Suprapubic skin (tissue), 4 donors: ENCODE measurements at regions not wholly inside any gene's neighbourhood (a gene's known extent, or its start where the extent isn't known, plus 50 kb on each side); places are given as distances from the start of the nearest gene placed in this dataset.

ENCODE experiments used
- DNase-seq, 2 donors: peaks; one replicate each; pipeline ENCODE4 v3.0.0-alpha.2; 2019; ENCODE audit warnings: low spot score in 2 of 2
- H3K27ac ChIP-seq: fragments of 200-600 bp; sonication (generic); one replicate; pipeline ENCODE4 v1.5.1; 2019
- H3K27me3 ChIP-seq: fragments of 200-600 bp; sonication (generic); one replicate; pipeline ENCODE4 v1.5.1; 2019
- H3K36me3 ChIP-seq: fragments of 200-600 bp; sonication (generic); one replicate; pipeline ENCODE4 v1.5.1; 2019
- H3K4me1 ChIP-seq: fragments of 200-600 bp; sonication (generic); one replicate; pipeline ENCODE4 v1.5.1; 2019
- H3K4me3 ChIP-seq: fragments of 200-600 bp; sonication (generic); one replicate; pipeline ENCODE4 v1.5.1; 2019; ENCODE audit warnings: mild to moderate bottlenecking
- H3K9me3 ChIP-seq: fragments of 200-600 bp; sonication (generic); one replicate; pipeline ENCODE4 v1.5.1; 2019
- EP300 ChIP-seq: sonication (generic); formaldehyde crosslinking; IDR thresholded peaks from one replicate; pipeline ENCODE4 v1.6.1; 2017; ENCODE audit warnings: antibody characterized with exemption
- POLR2A ChIP-seq, 2 donors: fragments of 450-650 bp; IDR thresholded peaks; one replicate each; pipeline ENCODE4 v1.6.1; 2017; ENCODE audit warnings: antibody characterized with exemption in 2 of 2, mild to moderate bottlenecking in 2 of 2, moderate library complexity in 2 of 2
- POLR2AphosphoS5 ChIP-seq, 3 donors: sonication (generic); formaldehyde crosslinking; IDR thresholded peaks; one replicate each; pipeline ENCODE4 v1.6.1; 2017; ENCODE audit warnings: antibody characterized with exemption in 3 of 3
- WGBS: methylation state at CpG from one replicate; pipeline ENCODE4 v1.1.5; 2018; 5-methylcytosine and 5-hydroxymethylcytosine counted together
- TF ChIP-seq, protein P1 (sequence below), 2 donors: fragments of 200-600 bp in 1 of 2; fragments of 450-650 bp in 1 of 2; sonication (generic) in 1 of 2; IDR thresholded peaks; one replicate each; pipeline ENCODE4 v1.5.1; 2016 to 2019; ENCODE audit warnings: antibody characterized with exemption in 2 of 2, mild to moderate bottlenecking in 1 of 2, moderate library complexity in 1 of 2

DNA sequence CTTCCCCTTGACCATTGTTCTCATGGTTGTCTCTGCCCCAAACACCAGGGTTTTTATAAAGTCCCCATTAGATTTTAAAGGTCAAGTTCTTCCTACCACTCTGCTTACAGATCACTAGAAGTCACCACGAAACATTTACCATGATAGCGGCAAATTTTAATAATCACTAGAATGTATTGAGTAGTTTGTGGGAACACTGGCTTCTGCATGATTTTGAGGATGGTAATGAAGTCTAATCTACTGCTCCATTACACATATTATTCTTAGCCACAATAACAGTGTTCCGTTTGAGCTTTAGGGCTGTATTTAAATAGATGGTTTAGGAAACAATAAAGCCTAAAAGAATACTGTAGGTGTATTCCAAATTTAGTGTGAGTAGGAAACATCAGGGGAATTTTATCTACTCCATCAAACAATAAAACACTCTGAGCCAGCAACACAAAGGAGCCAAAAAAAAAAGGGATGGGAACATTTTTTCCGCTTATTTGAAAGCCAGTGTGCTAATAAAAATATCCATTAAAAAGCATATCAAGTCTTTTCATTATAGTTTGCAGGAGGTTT lies 49.7 kb downstream of the KLF12 start:
- 66% methylated on average over 4 of the region's 4 CpGs for WGBS
- Histone ChIP-seq H3K4me3 (no peak overlapping the region), H3K27ac (no peak overlapping the region), H3K36me3 (no peaks in the 10 kb centered on the region), H3K4me1 (no peaks in the 10 kb centered on the region), H3K9me3 (no peaks in the 10 kb centered on the region), H3K27me3 (no peaks in the 10 kb centered on the region)
- no peak for DNase-seq
- TF ChIP-seq POLR2A (IDR thresholded peaks at IDR 0.05) (no peak), POLR2AphosphoS5 (IDR thresholded peaks at IDR 0.05) (no peak), EP300 (no peak)
- TF ChIP-seq, protein P1, sequence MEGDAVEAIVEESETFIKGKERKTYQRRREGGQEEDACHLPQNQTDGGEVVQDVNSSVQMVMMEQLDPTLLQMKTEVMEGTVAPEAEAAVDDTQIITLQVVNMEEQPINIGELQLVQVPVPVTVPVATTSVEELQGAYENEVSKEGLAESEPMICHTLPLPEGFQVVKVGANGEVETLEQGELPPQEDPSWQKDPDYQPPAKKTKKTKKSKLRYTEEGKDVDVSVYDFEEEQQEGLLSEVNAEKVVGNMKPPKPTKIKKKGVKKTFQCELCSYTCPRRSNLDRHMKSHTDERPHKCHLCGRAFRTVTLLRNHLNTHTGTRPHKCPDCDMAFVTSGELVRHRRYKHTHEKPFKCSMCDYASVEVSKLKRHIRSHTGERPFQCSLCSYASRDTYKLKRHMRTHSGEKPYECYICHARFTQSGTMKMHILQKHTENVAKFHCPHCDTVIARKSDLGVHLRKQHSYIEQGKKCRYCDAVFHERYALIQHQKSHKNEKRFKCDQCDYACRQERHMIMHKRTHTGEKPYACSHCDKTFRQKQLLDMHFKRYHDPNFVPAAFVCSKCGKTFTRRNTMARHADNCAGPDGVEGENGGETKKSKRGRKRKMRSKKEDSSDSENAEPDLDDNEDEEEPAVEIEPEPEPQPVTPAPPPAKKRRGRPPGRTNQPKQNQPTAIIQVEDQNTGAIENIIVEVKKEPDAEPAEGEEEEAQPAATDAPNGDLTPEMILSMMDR (IDR thresholded peaks at IDR 0.05), result no peak

GRCh38 chr13:74082741-74083160 lies 51.5 kb downstream of the KLF12 start:
- no peaks in the 10 kb centered on the region for H3K4me1 ChIP-seq
- no peak for DNase-seq
- H3K27me3 ChIP-seq, result no peaks in the 10 kb centered on the region
- no peak overlapping the region for H3K27ac ChIP-seq
- H3K4me3 ChIP-seq, result no peak overlapping the region
- no peaks in the 10 kb centered on the region for H3K36me3 ChIP-seq
- no peaks in the 10 kb centered on the region for H3K9me3 ChIP-seq
- TF ChIP-seq, protein P1 (IDR thresholded peaks at IDR 0.05), result no peak
- TF ChIP-seq EP300, result no peak
- TF ChIP-seq POLR2AphosphoS5 (IDR thresholded peaks at IDR 0.05), result no peak
- TF ChIP-seq POLR2A (IDR thresholded peaks at IDR 0.05), result no peak
- 76% methylated on average over 3 of the region's 3 CpGs for WGBS

GRCh38 chr13:74080762-74081161 lies 53.4 kb downstream of the KLF12 start:
- no peak for DNase-seq
- Histone ChIP-seq H3K4me1 (no peaks in the 10 kb centered on the region), H3K27me3 (no peaks in the 10 kb centered on the region), H3K36me3 (no peaks in the 10 kb centered on the region), H3K27ac (no peak overlapping the region), H3K4me3 (no peak overlapping the region), H3K9me3 (no peaks in the 10 kb centered on the region)
- WGBS, result 89% methylated on average over 1 of the region's 1 CpG
- no peak for TF ChIP-seq POLR2A (IDR thresholded peaks at IDR 0.05)
- TF ChIP-seq, protein P1 (IDR thresholded peaks at IDR 0.05), result no peak
- no peak for TF ChIP-seq EP300
- TF ChIP-seq POLR2AphosphoS5 (IDR thresholded peaks at IDR 0.05), result no peak

DNA sequence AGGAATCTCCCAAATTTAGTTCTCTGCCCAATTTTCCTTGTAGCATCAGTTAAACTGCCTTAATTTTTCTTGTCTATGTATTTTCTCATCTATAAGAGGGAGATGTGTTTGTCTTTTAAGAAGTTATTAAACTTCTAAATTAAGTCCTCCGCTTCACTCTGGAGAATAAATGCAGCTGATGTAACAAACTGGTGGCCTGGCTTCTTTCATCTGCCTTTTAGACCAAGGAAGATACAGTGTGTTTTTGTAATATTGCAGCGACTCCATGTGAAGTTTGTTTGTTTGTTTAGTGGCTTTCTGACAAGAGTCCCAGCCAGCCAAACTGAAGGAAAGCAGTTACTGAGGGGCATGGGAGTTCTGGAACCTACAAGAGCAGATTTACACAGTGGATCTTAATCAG lies 56.4 kb downstream of the KLF12 start:
- Histone ChIP-seq H3K27ac (no peak overlapping the region), H3K27me3 (no peaks in the 10 kb centered on the region), H3K36me3 (no peaks in the 10 kb centered on the region), H3K9me3 (no peaks in the 10 kb centered on the region), H3K4me1 (peaks cover 10% of the 10 kb centered on the region), H3K4me3 (no peak overlapping the region)
- WGBS, result 64% methylated on average over 2 of the region's 2 CpGs
- TF ChIP-seq POLR2A (IDR thresholded peaks at IDR 0.05) (no peak), EP300 (no peak), POLR2AphosphoS5 (IDR thresholded peaks at IDR 0.05) (no peak)
- TF ChIP-seq, protein P1 (IDR thresholded peaks at IDR 0.05), result no peak
- no peak for DNase-seq

GRCh38 chr13:74077375-74077774 lies 56.8 kb downstream of the KLF12 start:
- TF ChIP-seq POLR2A (IDR thresholded peaks at IDR 0.05) (no peak), POLR2AphosphoS5 (IDR thresholded peaks at IDR 0.05) (no peak), EP300 (no peak)
- TF ChIP-seq, protein P1 (IDR thresholded peaks at IDR 0.05), result no peak
- H3K4me3 ChIP-seq, result no peak overlapping the region
- H3K27me3 ChIP-seq, result no peaks in the 10 kb centered on the region
- 72% methylated on average over 2 of the region's 2 CpGs for WGBS
- H3K9me3 ChIP-seq, result no peaks in the 10 kb centered on the region
- no peak for DNase-seq
- no peaks in the 10 kb centered on the region for H3K36me3 ChIP-seq
- H3K4me1 ChIP-seq, result peaks cover 10% of the 10 kb centered on the region
- no peak overlapping the region for H3K27ac ChIP-seq
